H9 (cell line): ENCODE measurements at regions not wholly inside any gene's neighbourhood (a gene's known extent, or its start where the extent isn't known, plus 50 kb on each side); places are given as distances from the start of the nearest gene placed in this dataset.

Experiments
- DNase-seq: peaks from one replicate; pipeline ENCODE4 v3.0.0-alpha.2; 2017
- H2AFZ ChIP-seq: one replicate; pipeline ENCODE4 v1.6.1; 2013; ENCODE audit warnings: mild to moderate bottlenecking, low read length, control low read depth, moderate library complexity
- H2AK5ac ChIP-seq: 2 replicates; pipeline ENCODE4 v1.6.1; 2013; ENCODE audit warnings: low read length, control low read depth, mixed read lengths; ENCODE audit not compliant: insufficient read length
- H2BK120ac ChIP-seq: one replicate; pipeline ENCODE4 v1.6.1; 2013; ENCODE audit warnings: low read depth, mild to moderate bottlenecking, low read length, control low read depth, inconsistent platforms; ENCODE audit not compliant: poor library complexity, severe bottlenecking
- H2BK12ac ChIP-seq: 2 replicates; pipeline ENCODE4 v1.6.1; 2013; ENCODE audit warnings: low read length, control low read depth, mixed read lengths, low read depth; ENCODE audit not compliant: insufficient read length
- H2BK15ac ChIP-seq: 2 replicates; pipeline ENCODE4 v1.6.1; 2013; ENCODE audit warnings: low read depth, low read length, control low read depth
- H2BK20ac ChIP-seq: one replicate; pipeline ENCODE4 v1.6.1; 2013; ENCODE audit warnings: low read depth, mild to moderate bottlenecking, low read length, control low read depth, inconsistent platforms; ENCODE audit not compliant: poor library complexity, severe bottlenecking
- H2BK5ac ChIP-seq: 2 replicates; pipeline ENCODE4 v1.6.1; 2013; ENCODE audit warnings: low read length, control low read depth, mixed read lengths; ENCODE audit not compliant: insufficient read length
- H3K14ac ChIP-seq: 2 replicates; pipeline ENCODE4 v1.6.1; 2013; ENCODE audit warnings: low read length, control low read depth; ENCODE audit not compliant: insufficient read depth
- H3K18ac ChIP-seq: 2 replicates; pipeline ENCODE4 v1.6.1; 2013; ENCODE audit warnings: low read depth, mild to moderate bottlenecking, mixed read lengths, low read length, control low read depth; ENCODE audit not compliant: insufficient read length
- H3K23ac ChIP-seq: 2 replicates; pipeline ENCODE4 v1.6.1; 2013; ENCODE audit warnings: low read length, control low read depth, mixed read lengths, low read depth; ENCODE audit not compliant: insufficient read length
- H3K23me2 ChIP-seq: 2 replicates; pipeline ENCODE4 v1.6.1; 2013; ENCODE audit warnings: low read depth, mild to moderate bottlenecking, mixed read lengths, low read length, control low read depth; ENCODE audit not compliant: insufficient read length, poor library complexity, severe bottlenecking
- H3K27ac ChIP-seq: 2 replicates; pipeline ENCODE4 v1.5.1; 2013; ENCODE audit warnings: low read length, control low read depth, mixed read lengths, low read depth; ENCODE audit not compliant: insufficient read length
- H3K27me3 ChIP-seq: 2 replicates; pipeline ENCODE4 v1.6.1; 2013; ENCODE audit warnings: low read length, control low read depth, inconsistent platforms; ENCODE audit not compliant: insufficient read depth
- H3K4ac ChIP-seq: 2 replicates; pipeline ENCODE4 v1.6.1; 2013; ENCODE audit warnings: low read depth, mild to moderate bottlenecking, control low read depth, inconsistent platforms, low read length, moderate library complexity
- H3K4me1 ChIP-seq: 2 replicates; pipeline ENCODE4 v1.6.1; 2013; ENCODE audit warnings: low read length, control low read depth, inconsistent platforms; ENCODE audit not compliant: insufficient read depth
- H3K4me2 ChIP-seq: 2 replicates; pipeline ENCODE4 v1.6.1; 2013; ENCODE audit warnings: low read length, control low read depth, mixed read lengths; ENCODE audit not compliant: insufficient read length, insufficient read depth
- H3K56ac ChIP-seq: 2 replicates; pipeline ENCODE4 v1.6.1; 2013; ENCODE audit warnings: low read depth, mild to moderate bottlenecking, mixed read lengths, low read length, control low read depth; ENCODE audit not compliant: insufficient read length
- H3K79me1 ChIP-seq: 2 replicates; pipeline ENCODE4 v1.6.1; 2013; ENCODE audit warnings: low read depth, mild to moderate bottlenecking, moderate library complexity, low read length, control low read depth, inconsistent platforms; ENCODE audit not compliant: insufficient read depth, poor library complexity, severe bottlenecking
- H3K79me2 ChIP-seq: 2 replicates; pipeline ENCODE4 v1.6.1; 2013; ENCODE audit warnings: low read length, control low read depth, inconsistent platforms; ENCODE audit not compliant: insufficient read depth
- H3K9ac ChIP-seq: 2 replicates; pipeline ENCODE4 v1.6.1; 2013; ENCODE audit warnings: low read length, control low read depth, mixed read lengths; ENCODE audit not compliant: insufficient read length; ENCODE audit errors: extremely low read depth
- H3K9me3 ChIP-seq: one replicate; pipeline ENCODE4 v1.6.1; 2013; ENCODE audit warnings: low read depth, low read length, inconsistent platforms; ENCODE audit not compliant: control insufficient read depth
- H3T11ph ChIP-seq: one replicate; pipeline ENCODE4 v1.6.1; 2013; ENCODE audit warnings: mild to moderate bottlenecking, low read length, control low read depth, inconsistent platforms
- H4K20me1 ChIP-seq: one replicate; pipeline ENCODE4 v1.6.1; 2013; ENCODE audit not compliant: control insufficient read depth, insufficient read length, insufficient read depth
- H4K5ac ChIP-seq: 2 replicates; pipeline ENCODE4 v1.6.1; 2013; ENCODE audit warnings: low read depth, mild to moderate bottlenecking, mixed read lengths, low read length, control low read depth; ENCODE audit not compliant: insufficient read length
- H4K8ac ChIP-seq: replicated peaks from 2 replicates; pipeline ENCODE4 v1.6.1; 2013; ENCODE audit warnings: low read length, control low read depth, mixed read lengths, low read depth; ENCODE audit not compliant: insufficient read length
- H4K91ac ChIP-seq: 2 replicates; pipeline ENCODE4 v1.6.1; 2013; ENCODE audit warnings: low read depth, mild to moderate bottlenecking, moderate library complexity, mixed read lengths, low read length, control low read depth; ENCODE audit not compliant: insufficient read length
- H3K27ac Mint-ChIP-seq, 3 experiments: 2 replicates in 2 of 3; 3 replicates in 1 of 3; pipeline ENCODE4 v1.8.0; 2020 to 2021; ENCODE audit warnings: mixed read lengths in 3 of 3, mild to moderate bottlenecking in 1 of 3, moderate library complexity in 1 of 3
- H3K27me3 Mint-ChIP-seq: 2 replicates; pipeline ENCODE4 v1.8.0; 2021; ENCODE audit warnings: low read depth, mild to moderate bottlenecking, moderate library complexity, mixed read lengths
- H3K36me3 Mint-ChIP-seq, 3 experiments: 2 replicates in 2 of 3; 3 replicates in 1 of 3; pipeline ENCODE4 v1.8.0; 2020 to 2021; ENCODE audit warnings: low read depth in 3 of 3, mixed read lengths in 3 of 3; ENCODE audit not compliant: insufficient read depth in 1 of 3
- H3K4me1 Mint-ChIP-seq, 2 experiments: 2 replicates each; pipeline ENCODE4 v1.8.0; 2020; ENCODE audit warnings: mixed read lengths in 2 of 2
- H3K4me3 Mint-ChIP-seq, 2 experiments: 2 replicates in 1 of 2; 3 replicates in 1 of 2; pipeline ENCODE4 v1.8.0; 2020 to 2021; ENCODE audit warnings: mild to moderate bottlenecking in 2 of 2, mixed read lengths in 2 of 2, moderate library complexity in 1 of 2
- H3K9me3 Mint-ChIP-seq, 2 experiments: 2 replicates in 1 of 2; 3 replicates in 1 of 2; pipeline ENCODE4 v1.8.0; 2020; ENCODE audit warnings: mild to moderate bottlenecking in 2 of 2, mixed read lengths in 2 of 2, moderate library complexity in 1 of 2
- WGBS: extraction: QIAGEN DNeasy Blood & Tissue Kit; methylation state at CpG from one replicate; pipeline ENCODE4 v1.1.7; 2013; ENCODE audit warnings: missing lambda C conversion rate, low lambda C conversion rate, mixed read lengths; ENCODE audit not compliant: insufficient read length; ENCODE audit errors: extremely low coverage; 5-methylcytosine and 5-hydroxymethylcytosine counted together
- TF ChIP-seq, protein P1 (sequence below): fragments of 200-600 bp; sonication (generic); conservative IDR thresholded peaks from 3 replicates; pipeline ENCODE4 v1.8.0; 2021; ENCODE audit warnings: antibody characterized with exemption, mild to moderate bottlenecking

DNA sequence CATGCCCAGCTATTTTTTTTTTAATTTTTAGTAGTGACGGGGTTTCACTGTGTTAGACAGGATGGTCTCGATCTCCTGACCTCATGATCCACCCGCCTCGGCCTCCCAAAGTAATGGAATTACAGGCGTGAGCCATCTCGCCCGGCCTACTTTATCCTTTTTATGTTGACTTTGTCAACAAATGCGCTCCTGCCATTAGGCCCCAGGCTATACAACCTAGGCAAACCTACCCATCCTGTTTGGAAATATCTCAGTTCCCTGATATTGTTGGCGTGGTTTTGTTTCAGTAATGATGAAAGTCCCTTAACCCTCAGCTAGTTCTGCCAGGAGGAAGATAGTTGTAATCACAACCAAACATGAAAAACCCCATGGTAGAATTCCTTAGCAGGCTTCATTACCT, 249.4 kb upstream of the SOX11 start:
- no peak for DNase-seq
- Mint-ChIP-seq H3K27me3 (no peaks in the 10 kb centered on the region), H3K27ac (no peak overlapping the region; a peak in 1 of 7 replicates), H3K4me3 (no peak overlapping the region), H3K36me3 (no peaks in the 10 kb centered on the region; a peak in 1 of 7 replicates), H3K9me3 (no peaks in the 10 kb centered on the region), H3K4me1 (no peaks in the 10 kb centered on the region)
- no peaks in the 10 kb centered on the region for H3K79me1 ChIP-seq
- no peak overlapping the region for H3K4ac ChIP-seq
- H3K79me2 ChIP-seq, result no peaks in the 10 kb centered on the region
- H4K8ac ChIP-seq, result no peak overlapping the region
- WGBS, result no CpG with 5 or more reads among the region's 9 CpGs
- H2BK5ac ChIP-seq, result no peak overlapping the region
- H2BK12ac ChIP-seq, result no peak overlapping the region
- H3K4me2 ChIP-seq, result no peak overlapping the region
- no peaks in the 10 kb centered on the region for H3K4me1 ChIP-seq
- no peak overlapping the region for H4K5ac ChIP-seq
- no peaks in the 10 kb centered on the region for H3K9me3 ChIP-seq
- no peak overlapping the region for H4K91ac ChIP-seq
- no peak overlapping the region for H3K14ac ChIP-seq
- no peaks in the 10 kb centered on the region for H3K27me3 ChIP-seq
- no peak overlapping the region for H3K23ac ChIP-seq
- TF ChIP-seq, protein P1, sequence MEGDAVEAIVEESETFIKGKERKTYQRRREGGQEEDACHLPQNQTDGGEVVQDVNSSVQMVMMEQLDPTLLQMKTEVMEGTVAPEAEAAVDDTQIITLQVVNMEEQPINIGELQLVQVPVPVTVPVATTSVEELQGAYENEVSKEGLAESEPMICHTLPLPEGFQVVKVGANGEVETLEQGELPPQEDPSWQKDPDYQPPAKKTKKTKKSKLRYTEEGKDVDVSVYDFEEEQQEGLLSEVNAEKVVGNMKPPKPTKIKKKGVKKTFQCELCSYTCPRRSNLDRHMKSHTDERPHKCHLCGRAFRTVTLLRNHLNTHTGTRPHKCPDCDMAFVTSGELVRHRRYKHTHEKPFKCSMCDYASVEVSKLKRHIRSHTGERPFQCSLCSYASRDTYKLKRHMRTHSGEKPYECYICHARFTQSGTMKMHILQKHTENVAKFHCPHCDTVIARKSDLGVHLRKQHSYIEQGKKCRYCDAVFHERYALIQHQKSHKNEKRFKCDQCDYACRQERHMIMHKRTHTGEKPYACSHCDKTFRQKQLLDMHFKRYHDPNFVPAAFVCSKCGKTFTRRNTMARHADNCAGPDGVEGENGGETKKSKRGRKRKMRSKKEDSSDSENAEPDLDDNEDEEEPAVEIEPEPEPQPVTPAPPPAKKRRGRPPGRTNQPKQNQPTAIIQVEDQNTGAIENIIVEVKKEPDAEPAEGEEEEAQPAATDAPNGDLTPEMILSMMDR, result no peak
- no peaks in the 10 kb centered on the region for H3K23me2 ChIP-seq
- no peak overlapping the region for H3K56ac ChIP-seq
- H3K9ac ChIP-seq, result no peak overlapping the region
- H2BK120ac ChIP-seq, result no peak overlapping the region
- H2AFZ ChIP-seq, result no peak overlapping the region
- no peak overlapping the region for H2BK20ac ChIP-seq
- H3T11ph ChIP-seq, result no peak overlapping the region
- H4K20me1 ChIP-seq, result no peaks in the 10 kb centered on the region
- H3K18ac ChIP-seq, result no peak overlapping the region
- no peak overlapping the region for H2BK15ac ChIP-seq
- no peak overlapping the region for H3K27ac ChIP-seq
- no peak overlapping the region for H2AK5ac ChIP-seq
